ENCODE measurements at regions not wholly inside any gene's neighbourhood (a gene's known extent, or its start where the extent isn't known, plus 50 kb on each side); places are given as distances from the start of the nearest gene placed in this dataset.

DNA sequence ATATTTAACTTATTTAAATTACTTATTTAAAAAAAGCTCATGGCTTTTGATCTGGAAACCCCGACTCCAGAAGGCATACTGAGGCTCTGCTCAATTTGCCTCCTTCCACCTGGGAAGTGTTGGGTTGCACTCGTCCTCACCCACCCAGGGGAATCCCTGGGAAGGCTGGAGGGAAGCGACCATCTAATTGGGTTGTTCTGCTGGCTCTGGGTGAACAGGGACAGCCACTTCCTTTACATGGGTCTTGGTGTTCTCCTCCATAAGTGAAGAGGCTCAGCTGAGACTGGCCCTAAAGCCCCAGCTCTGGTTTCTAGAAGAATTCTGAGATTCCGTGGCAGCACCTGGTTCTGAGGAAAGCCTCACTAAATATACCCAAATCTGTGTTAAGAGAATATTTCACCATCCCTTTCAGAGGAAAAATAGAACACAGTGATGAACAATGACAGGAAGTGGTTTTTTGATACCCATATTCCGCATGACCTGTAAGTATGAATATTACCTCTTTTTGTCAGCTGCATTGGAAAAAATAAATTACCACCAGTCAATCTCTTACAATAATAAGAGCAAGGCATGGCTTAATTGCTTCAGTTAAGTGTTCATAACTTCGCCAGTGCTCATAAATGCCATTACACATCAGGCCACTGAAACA, 131.1 kb upstream of the SHH start:
- H2AFZ ChIP-seq (ENCODE audit: low read depth, low read length), result no peak overlapping the region
- H4K20me1 ChIP-seq (ENCODE audit: insufficient read depth), result no peaks in the 10 kb centered on the region
- no peak overlapping the region for H3K4me3 ChIP-seq (ENCODE audit: low read length)
- H3K27me3 ChIP-seq (ENCODE audit: insufficient read depth, low read depth, low read length), result no peaks in the 10 kb centered on the region
- TF ChIP-seq, protein P1, sequence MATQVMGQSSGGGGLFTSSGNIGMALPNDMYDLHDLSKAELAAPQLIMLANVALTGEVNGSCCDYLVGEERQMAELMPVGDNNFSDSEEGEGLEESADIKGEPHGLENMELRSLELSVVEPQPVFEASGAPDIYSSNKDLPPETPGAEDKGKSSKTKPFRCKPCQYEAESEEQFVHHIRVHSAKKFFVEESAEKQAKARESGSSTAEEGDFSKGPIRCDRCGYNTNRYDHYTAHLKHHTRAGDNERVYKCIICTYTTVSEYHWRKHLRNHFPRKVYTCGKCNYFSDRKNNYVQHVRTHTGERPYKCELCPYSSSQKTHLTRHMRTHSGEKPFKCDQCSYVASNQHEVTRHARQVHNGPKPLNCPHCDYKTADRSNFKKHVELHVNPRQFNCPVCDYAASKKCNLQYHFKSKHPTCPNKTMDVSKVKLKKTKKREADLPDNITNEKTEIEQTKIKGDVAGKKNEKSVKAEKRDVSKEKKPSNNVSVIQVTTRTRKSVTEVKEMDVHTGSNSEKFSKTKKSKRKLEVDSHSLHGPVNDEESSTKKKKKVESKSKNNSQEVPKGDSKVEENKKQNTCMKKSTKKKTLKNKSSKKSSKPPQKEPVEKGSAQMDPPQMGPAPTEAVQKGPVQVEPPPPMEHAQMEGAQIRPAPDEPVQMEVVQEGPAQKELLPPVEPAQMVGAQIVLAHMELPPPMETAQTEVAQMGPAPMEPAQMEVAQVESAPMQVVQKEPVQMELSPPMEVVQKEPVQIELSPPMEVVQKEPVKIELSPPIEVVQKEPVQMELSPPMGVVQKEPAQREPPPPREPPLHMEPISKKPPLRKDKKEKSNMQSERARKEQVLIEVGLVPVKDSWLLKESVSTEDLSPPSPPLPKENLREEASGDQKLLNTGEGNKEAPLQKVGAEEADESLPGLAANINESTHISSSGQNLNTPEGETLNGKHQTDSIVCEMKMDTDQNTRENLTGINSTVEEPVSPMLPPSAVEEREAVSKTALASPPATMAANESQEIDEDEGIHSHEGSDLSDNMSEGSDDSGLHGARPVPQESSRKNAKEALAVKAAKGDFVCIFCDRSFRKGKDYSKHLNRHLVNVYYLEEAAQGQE (IDR thresholded peaks at IDR 0.05; ENCODE audit: borderline replicate concordance), result no peak
- TF ChIP-seq TAF1 (IDR thresholded peaks at IDR 0.05; ENCODE audit: low read depth) (no peak), SMC3 (conservative IDR thresholded peaks at IDR 0.05; ENCODE audit: poor library complexity) (no peak), RAD21 (conservative IDR thresholded peaks at IDR 0.05) (no peak), MXI1 (conservative IDR thresholded peaks at IDR 0.05; ENCODE audit: poor library complexity, severe bottlenecking) (no peak), POLR2AphosphoS5 (IDR thresholded peaks at IDR 0.05) (no peak), EZH2 (IDR thresholded peaks at IDR 0.05; ENCODE audit: borderline replicate concordance, insufficient read depth, low read length, poor library complexity, severe bottlenecking) (no peak), EP300 (conservative IDR thresholded peaks at IDR 0.05; ENCODE audit: poor library complexity, severe bottlenecking) (no peak)
- TF ChIP-seq, protein P2, sequence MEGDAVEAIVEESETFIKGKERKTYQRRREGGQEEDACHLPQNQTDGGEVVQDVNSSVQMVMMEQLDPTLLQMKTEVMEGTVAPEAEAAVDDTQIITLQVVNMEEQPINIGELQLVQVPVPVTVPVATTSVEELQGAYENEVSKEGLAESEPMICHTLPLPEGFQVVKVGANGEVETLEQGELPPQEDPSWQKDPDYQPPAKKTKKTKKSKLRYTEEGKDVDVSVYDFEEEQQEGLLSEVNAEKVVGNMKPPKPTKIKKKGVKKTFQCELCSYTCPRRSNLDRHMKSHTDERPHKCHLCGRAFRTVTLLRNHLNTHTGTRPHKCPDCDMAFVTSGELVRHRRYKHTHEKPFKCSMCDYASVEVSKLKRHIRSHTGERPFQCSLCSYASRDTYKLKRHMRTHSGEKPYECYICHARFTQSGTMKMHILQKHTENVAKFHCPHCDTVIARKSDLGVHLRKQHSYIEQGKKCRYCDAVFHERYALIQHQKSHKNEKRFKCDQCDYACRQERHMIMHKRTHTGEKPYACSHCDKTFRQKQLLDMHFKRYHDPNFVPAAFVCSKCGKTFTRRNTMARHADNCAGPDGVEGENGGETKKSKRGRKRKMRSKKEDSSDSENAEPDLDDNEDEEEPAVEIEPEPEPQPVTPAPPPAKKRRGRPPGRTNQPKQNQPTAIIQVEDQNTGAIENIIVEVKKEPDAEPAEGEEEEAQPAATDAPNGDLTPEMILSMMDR (IDR thresholded peaks at IDR 0.05; ENCODE audit: poor library complexity, severe bottlenecking), result no peak
- no peak overlapping the region for H3K9ac ChIP-seq (ENCODE audit: low read length)
- no peaks in the 10 kb centered on the region for H3K79me2 ChIP-seq (replicated peaks; ENCODE audit: insufficient read depth, low read length)
- no peaks in the 10 kb centered on the region for H3K9me2 ChIP-seq (ENCODE audit: insufficient read depth, low read length)
- no peaks in the 10 kb centered on the region for H3K36me3 ChIP-seq (ENCODE audit: insufficient read depth, low read length)
- H3K4me2 ChIP-seq (ENCODE audit: low read length), result no peak overlapping the region
- H3F3A ChIP-seq (ENCODE audit: insufficient read depth, low read length, poor library complexity, severe bottlenecking), result no peaks in the 10 kb centered on the region
- H3K9me3 ChIP-seq (ENCODE audit: low read length), result peaks cover 6% of the 10 kb centered on the region
- no peak overlapping the region for H3K27ac ChIP-seq (ENCODE audit: low read length)

DNA sequence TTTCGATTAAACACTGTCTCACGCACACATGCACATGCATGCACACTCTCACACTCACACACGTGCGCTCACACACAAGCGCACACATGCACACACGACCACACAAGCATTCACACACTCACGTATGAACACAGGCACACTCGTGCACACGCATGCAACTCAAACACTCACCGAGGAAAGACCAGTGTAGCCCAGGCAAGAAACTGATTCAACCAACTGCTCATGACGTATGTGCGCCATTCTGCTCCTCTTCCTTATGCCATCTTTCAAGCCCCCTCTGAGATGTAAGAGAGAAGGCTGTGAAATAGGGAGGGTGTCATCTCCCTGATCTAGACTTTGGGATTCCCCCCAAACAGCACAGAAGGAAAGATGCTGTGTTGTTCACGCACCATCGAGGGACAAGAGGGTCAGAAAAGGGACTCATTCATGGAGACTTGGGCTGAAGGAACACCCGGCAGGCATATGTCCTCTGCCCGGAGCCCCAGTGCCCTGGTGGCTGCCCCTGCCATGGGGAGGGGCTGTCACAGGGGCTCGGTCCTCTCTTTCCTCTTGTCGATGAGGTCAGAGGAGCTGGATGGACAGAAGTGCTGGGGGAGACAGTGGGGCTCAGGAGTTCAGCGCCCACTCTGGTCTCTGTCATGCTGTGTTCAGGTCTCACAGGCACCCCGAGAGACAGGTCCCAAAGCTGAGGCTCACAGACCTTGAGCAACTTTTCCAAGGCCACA, 130.1 kb upstream of the SHH start:
- peaks cover 6% of the 10 kb centered on the region for H3K9me3 ChIP-seq (ENCODE audit: low read length)
- no peak overlapping the region for H3K4me2 ChIP-seq (ENCODE audit: low read length)
- H3K9ac ChIP-seq (ENCODE audit: low read length), result no peak overlapping the region
- no peak for TF ChIP-seq TAF1 (IDR thresholded peaks at IDR 0.05; ENCODE audit: low read depth)
- TF ChIP-seq RAD21 (conservative IDR thresholded peaks at IDR 0.05), result no peak
- no peak for TF ChIP-seq MXI1 (conservative IDR thresholded peaks at IDR 0.05; ENCODE audit: poor library complexity, severe bottlenecking)
- TF ChIP-seq POLR2AphosphoS5 (IDR thresholded peaks at IDR 0.05), result no peak
- TF ChIP-seq SMC3 (conservative IDR thresholded peaks at IDR 0.05; ENCODE audit: poor library complexity), result no peak
- TF ChIP-seq EZH2 (IDR thresholded peaks at IDR 0.05; ENCODE audit: borderline replicate concordance, insufficient read depth, low read length, poor library complexity, severe bottlenecking), result no peak
- TF ChIP-seq, protein P1 (IDR thresholded peaks at IDR 0.05; ENCODE audit: borderline replicate concordance), result no peak
- TF ChIP-seq EP300 (conservative IDR thresholded peaks at IDR 0.05; ENCODE audit: poor library complexity, severe bottlenecking), result no peak
- TF ChIP-seq, protein P2 (IDR thresholded peaks at IDR 0.05; ENCODE audit: poor library complexity, severe bottlenecking), result no peak
- no peak overlapping the region for H2AFZ ChIP-seq (ENCODE audit: low read depth, low read length)
- H3K4me3 ChIP-seq (ENCODE audit: low read length), result no peak overlapping the region
- no peaks in the 10 kb centered on the region for H3K36me3 ChIP-seq (ENCODE audit: insufficient read depth, low read length)
- H3K79me2 ChIP-seq (replicated peaks; ENCODE audit: insufficient read depth, low read length), result no peaks in the 10 kb centered on the region
- H3K9me2 ChIP-seq (ENCODE audit: insufficient read depth, low read length), result no peaks in the 10 kb centered on the region
- no peaks in the 10 kb centered on the region for H3F3A ChIP-seq (ENCODE audit: insufficient read depth, low read length, poor library complexity, severe bottlenecking)
- H3K27me3 ChIP-seq (ENCODE audit: insufficient read depth, low read depth, low read length), result no peaks in the 10 kb centered on the region
- no peaks in the 10 kb centered on the region for H4K20me1 ChIP-seq (ENCODE audit: insufficient read depth)
- H3K27ac ChIP-seq (ENCODE audit: low read length), result no peak overlapping the region

Measured in neural cell (in vitro differentiated cells).